ENCODE measurements at regions not wholly inside any gene's neighbourhood (a gene's known extent, or its start where the extent isn't known, plus 50 kb on each side); places are given as distances from the start of the nearest gene placed in this dataset.

DNA sequence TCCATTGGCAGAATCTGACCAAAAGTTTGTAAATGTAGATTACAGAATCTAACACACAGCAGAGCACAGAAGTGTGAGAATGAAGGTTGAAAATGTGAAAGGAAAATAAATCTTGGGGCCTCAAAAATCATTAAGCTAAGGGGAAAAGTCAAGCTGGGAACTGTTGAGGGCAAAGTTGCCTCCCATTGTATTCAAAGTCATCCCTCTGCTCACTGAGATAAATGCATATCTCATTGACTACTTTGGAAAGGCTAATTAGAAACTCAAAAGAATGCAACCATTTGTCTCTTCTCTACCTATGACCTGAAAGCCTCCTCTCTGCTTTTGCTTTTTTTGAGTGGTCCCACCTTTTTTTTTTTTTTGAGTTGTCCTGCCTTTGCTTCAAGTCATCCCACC, 97.4 kb upstream of the ATF7IP start:
- TF ChIP-seq, protein P1, sequence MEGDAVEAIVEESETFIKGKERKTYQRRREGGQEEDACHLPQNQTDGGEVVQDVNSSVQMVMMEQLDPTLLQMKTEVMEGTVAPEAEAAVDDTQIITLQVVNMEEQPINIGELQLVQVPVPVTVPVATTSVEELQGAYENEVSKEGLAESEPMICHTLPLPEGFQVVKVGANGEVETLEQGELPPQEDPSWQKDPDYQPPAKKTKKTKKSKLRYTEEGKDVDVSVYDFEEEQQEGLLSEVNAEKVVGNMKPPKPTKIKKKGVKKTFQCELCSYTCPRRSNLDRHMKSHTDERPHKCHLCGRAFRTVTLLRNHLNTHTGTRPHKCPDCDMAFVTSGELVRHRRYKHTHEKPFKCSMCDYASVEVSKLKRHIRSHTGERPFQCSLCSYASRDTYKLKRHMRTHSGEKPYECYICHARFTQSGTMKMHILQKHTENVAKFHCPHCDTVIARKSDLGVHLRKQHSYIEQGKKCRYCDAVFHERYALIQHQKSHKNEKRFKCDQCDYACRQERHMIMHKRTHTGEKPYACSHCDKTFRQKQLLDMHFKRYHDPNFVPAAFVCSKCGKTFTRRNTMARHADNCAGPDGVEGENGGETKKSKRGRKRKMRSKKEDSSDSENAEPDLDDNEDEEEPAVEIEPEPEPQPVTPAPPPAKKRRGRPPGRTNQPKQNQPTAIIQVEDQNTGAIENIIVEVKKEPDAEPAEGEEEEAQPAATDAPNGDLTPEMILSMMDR (conservative IDR thresholded peaks at IDR 0.05; ENCODE audit: low read depth, low read length): no peak
- no peak for TF ChIP-seq EZH2phosphoT487 (IDR thresholded peaks at IDR 0.05; ENCODE audit: borderline replicate concordance, low read length)
- no peak for TF ChIP-seq EZH2 (IDR thresholded peaks at IDR 0.05; ENCODE audit: low read length, unreplicated experiment)
